ENCODE measurements at regions not wholly inside any gene's neighbourhood (a gene's known extent, or its start where the extent isn't known, plus 50 kb on each side); places are given as distances from the start of the nearest gene placed in this dataset.

GRCh38 chr12:102781117-102781516 is 135.9 kb downstream of the PAH start:
- no peak overlapping the region for H3K9ac ChIP-seq (ENCODE audit: low read length)
- no peaks in the 10 kb centered on the region for H3K79me2 ChIP-seq (ENCODE audit: insufficient read depth, low read length)
- H2AFZ ChIP-seq (ENCODE audit: low read length), result no peak overlapping the region
- H3F3A ChIP-seq (ENCODE audit: insufficient read depth, low read length), result no peaks in the 10 kb centered on the region
- no peaks in the 10 kb centered on the region for H3K27me3 ChIP-seq (ENCODE audit: insufficient read depth, low read length)
- H3K4me1 ChIP-seq (ENCODE audit: insufficient read depth, low read length, severe bottlenecking), result no peaks in the 10 kb centered on the region
- TF ChIP-seq EZH2 (IDR thresholded peaks at IDR 0.05; ENCODE audit: borderline replicate concordance, low read length), result no peak
- no peak for TF ChIP-seq CTCF (IDR thresholded peaks at IDR 0.05; ENCODE audit: low read length)
- H3K9me3 ChIP-seq (ENCODE audit: low read length), result no peaks in the 10 kb centered on the region
- H4K20me1 ChIP-seq (ENCODE audit: insufficient read depth, low read length), result no peaks in the 10 kb centered on the region
- no peak overlapping the region for H3K27ac ChIP-seq (ENCODE audit: low read depth, low read length, poor library complexity, severe bottlenecking)
- H3K4me2 ChIP-seq (ENCODE audit: low read length), result no peak overlapping the region
- H3K36me3 ChIP-seq (ENCODE audit: insufficient read depth, low read length), result no peaks in the 10 kb centered on the region
- H3K9me2 ChIP-seq (ENCODE audit: low read depth, low read length), result no peaks in the 10 kb centered on the region
- no peak overlapping the region for H3K4me3 ChIP-seq (ENCODE audit: low read depth, low read length, poor library complexity, severe bottlenecking)

GRCh38 chr12:102776041-102776440 is 141.0 kb downstream of the PAH start:
- no peak overlapping the region for H3K4me2 ChIP-seq (ENCODE audit: low read length)
- H3K36me3 ChIP-seq (ENCODE audit: insufficient read depth, low read length), result no peaks in the 10 kb centered on the region
- H3K9me3 ChIP-seq (ENCODE audit: low read length), result no peaks in the 10 kb centered on the region
- H3K27ac ChIP-seq (ENCODE audit: low read depth, low read length, poor library complexity, severe bottlenecking), result no peak overlapping the region
- H3F3A ChIP-seq (ENCODE audit: insufficient read depth, low read length), result no peaks in the 10 kb centered on the region
- H2AFZ ChIP-seq (ENCODE audit: low read length), result no peak overlapping the region
- TF ChIP-seq CTCF (IDR thresholded peaks at IDR 0.05; ENCODE audit: low read length) (no peak), EZH2 (IDR thresholded peaks at IDR 0.05; ENCODE audit: borderline replicate concordance, low read length) (no peak)
- H3K27me3 ChIP-seq (ENCODE audit: insufficient read depth, low read length), result no peaks in the 10 kb centered on the region
- no peaks in the 10 kb centered on the region for H3K9me2 ChIP-seq (ENCODE audit: low read depth, low read length)
- no peaks in the 10 kb centered on the region for H3K4me1 ChIP-seq (ENCODE audit: insufficient read depth, low read length, severe bottlenecking)
- H4K20me1 ChIP-seq (ENCODE audit: insufficient read depth, low read length), result no peaks in the 10 kb centered on the region
- no peak overlapping the region for H3K4me3 ChIP-seq (ENCODE audit: low read depth, low read length, poor library complexity, severe bottlenecking)
- H3K9ac ChIP-seq (ENCODE audit: low read length), result no peak overlapping the region
- H3K79me2 ChIP-seq (ENCODE audit: insufficient read depth, low read length), result no peaks in the 10 kb centered on the region

- no peak overlapping the region for H2AFZ ChIP-seq (ENCODE audit: low read length)
- H3K36me3 ChIP-seq (ENCODE audit: insufficient read depth, low read length), result no peaks in the 10 kb centered on the region
- TF ChIP-seq CTCF (IDR thresholded peaks at IDR 0.05; ENCODE audit: low read length) (peak; percentile 72), EZH2 (IDR thresholded peaks at IDR 0.05; ENCODE audit: borderline replicate concordance, low read length) (no peak)
- no peak overlapping the region for H3K4me3 ChIP-seq (ENCODE audit: low read depth, low read length, poor library complexity, severe bottlenecking)
- no peaks in the 10 kb centered on the region for H4K20me1 ChIP-seq (ENCODE audit: insufficient read depth, low read length)
- no peaks in the 10 kb centered on the region for H3K9me2 ChIP-seq (ENCODE audit: low read depth, low read length)
- H3K27me3 ChIP-seq (ENCODE audit: insufficient read depth, low read length), result no peaks in the 10 kb centered on the region
- H3K4me2 ChIP-seq (ENCODE audit: low read length), result no peak overlapping the region
- H3K4me1 ChIP-seq (ENCODE audit: insufficient read depth, low read length, severe bottlenecking), result no peaks in the 10 kb centered on the region
- no peaks in the 10 kb centered on the region for H3F3A ChIP-seq (ENCODE audit: insufficient read depth, low read length)
- H3K79me2 ChIP-seq (ENCODE audit: insufficient read depth, low read length), result no peaks in the 10 kb centered on the region
- H3K27ac ChIP-seq (ENCODE audit: low read depth, low read length, poor library complexity, severe bottlenecking), result no peak overlapping the region
- no peak overlapping the region for H3K9ac ChIP-seq (ENCODE audit: low read length)
- no peaks in the 10 kb centered on the region for H3K9me3 ChIP-seq (ENCODE audit: low read length)
Observed at GRCh38 chr12:102769323-102769916, 147.6 kb downstream of the PAH start.
